ENCODE measurements at regions not wholly inside any gene's neighbourhood (a gene's known extent, or its start where the extent isn't known, plus 50 kb on each side); places are given as distances from the start of the nearest gene placed in this dataset.

- no peak for DNase-seq (ENCODE audit: low spot score)
Measured at GRCh38 chr12:126588586-126589249, 1523.5 kb downstream of the AACS start.

- DNase-seq (ENCODE audit: low spot score): no peak
Measured at GRCh38 chr12:126591533-126591932, 1526.3 kb downstream of the AACS start.

GRCh38 chr12:126601184-126602170, 1536.2 kb downstream of the AACS start:
- no peak for DNase-seq (ENCODE audit: low spot score)

GRCh38 chr12:126602612-126603011, 1537.4 kb downstream of the AACS start:
- DNase-seq (ENCODE audit: low spot score): no peak

- DNase-seq (ENCODE audit: low spot score): no peak
Measured at GRCh38 chr12:126607157-126607556, 1541.9 kb downstream of the AACS start.

GRCh38 chr12:126607867-126608266, 1542.6 kb downstream of the AACS start:
- no peak for DNase-seq (ENCODE audit: low spot score)

- no peak for DNase-seq (ENCODE audit: low spot score)
Measured at GRCh38 chr12:126608607-126609175, 1543.5 kb downstream of the AACS start.

- no peak for DNase-seq (ENCODE audit: low spot score)
Measured at GRCh38 chr12:126616441-126616840, 1551.2 kb downstream of the AACS start.

- DNase-seq (ENCODE audit: low spot score): no peak
Measured at GRCh38 chr12:126617312-126617711, 1552.1 kb downstream of the AACS start.

GRCh38 chr12:126627596-126627995, 1562.4 kb downstream of the AACS start:
- DNase-seq (ENCODE audit: low spot score): no peak

- DNase-seq (ENCODE audit: low spot score): no peak
Measured at GRCh38 chr12:126636821-126637220, 1571.6 kb downstream of the AACS start.

GRCh38 chr12:126644236-126645020, 1579.2 kb downstream of the AACS start:
- no peak for DNase-seq (ENCODE audit: low spot score)

GRCh38 chr12:126648074-126648473, 1582.8 kb downstream of the AACS start:
- DNase-seq (ENCODE audit: low spot score): no peak

GRCh38 chr12:126651133-126651532, 1585.9 kb downstream of the AACS start:
- DNase-seq (ENCODE audit: low spot score): no peak

- DNase-seq (ENCODE audit: low spot score): peak; percentile 42
Measured at GRCh38 chr12:126663304-126664094, 1598.3 kb downstream of the AACS start.

GRCh38 chr12:126667339-126667738, 1599.6 kb upstream of the TMEM132C start:
- no peak for DNase-seq (ENCODE audit: low spot score)

- no peak for DNase-seq (ENCODE audit: low spot score)
Measured at GRCh38 chr12:126668538-126668937, 1598.4 kb upstream of the TMEM132C start.

- DNase-seq (ENCODE audit: low spot score): no peak
Measured at GRCh38 chr12:126668961-126669360, 1598.0 kb upstream of the TMEM132C start.

GRCh38 chr12:126676434-126676833, 1590.5 kb upstream of the TMEM132C start:
- no peak for DNase-seq (ENCODE audit: low spot score)

GRCh38 chr12:126681676-126682075, 1585.3 kb upstream of the TMEM132C start:
- no peak for DNase-seq (ENCODE audit: low spot score)

- DNase-seq (ENCODE audit: low spot score): no peak
Measured at GRCh38 chr12:126684703-126685102, 1582.3 kb upstream of the TMEM132C start.

Data from D341Med (cell line).